Activated CD4-positive, alpha-beta memory T cell treated with anti-CD3 and anti-CD28 coated beads, Interleukin-2, amount 10 ng/mL, durations not matched to agents 7 days and 5 days (primary cell): ENCODE measurements at regions not wholly inside any gene's neighbourhood (a gene's known extent, or its start where the extent isn't known, plus 50 kb on each side); places are given as distances from the start of the nearest gene placed in this dataset.
"Not testable (repeated sequence)": the region's sequence is repeated elsewhere in the genome, so short reads cannot be mapped to it uniquely, and the experiment has no call there.

Experiments
- CTCF ChIA-PET: fragments of 350-600 bp; sonication (Branson Sonifier 250); formaldehyde crosslinking; loops from one replicate; lab custom pipeline; 2021; ENCODE audit warnings: antibody characterized with exemption, inconsistent platforms; lab: Charles Lee
- POLR2A ChIA-PET: fragments of 350-600 bp; sonication (Branson Sonifier 250); formaldehyde crosslinking; loops from one replicate; lab custom pipeline; 2021; ENCODE audit warnings: antibody characterized with exemption; lab: Charles Lee
- DNase-seq: peaks from one replicate; pipeline ENCODE4 v3.0.0-alpha.2; 2020
- H3K27ac Mint-ChIP-seq: one replicate; pipeline ENCODE4 v1.8.0; 2021; ENCODE audit warnings: mild to moderate bottlenecking, mixed read lengths
- H3K27me3 Mint-ChIP-seq: one replicate; pipeline ENCODE4 v1.8.0; 2021; ENCODE audit warnings: mixed read lengths
- H3K36me3 Mint-ChIP-seq: one replicate; pipeline ENCODE4 v1.8.0; 2021; ENCODE audit warnings: low read depth, mixed read lengths
- H3K4me1 Mint-ChIP-seq: one replicate; pipeline ENCODE4 v1.8.0; 2021; ENCODE audit warnings: mixed read lengths
- H3K4me3 Mint-ChIP-seq: one replicate; pipeline ENCODE4 v1.8.0; 2021; ENCODE audit warnings: mild to moderate bottlenecking, mixed read lengths
- H3K9me3 Mint-ChIP-seq: one replicate; pipeline ENCODE4 v1.8.0; 2021; ENCODE audit warnings: mixed read lengths

DNA sequence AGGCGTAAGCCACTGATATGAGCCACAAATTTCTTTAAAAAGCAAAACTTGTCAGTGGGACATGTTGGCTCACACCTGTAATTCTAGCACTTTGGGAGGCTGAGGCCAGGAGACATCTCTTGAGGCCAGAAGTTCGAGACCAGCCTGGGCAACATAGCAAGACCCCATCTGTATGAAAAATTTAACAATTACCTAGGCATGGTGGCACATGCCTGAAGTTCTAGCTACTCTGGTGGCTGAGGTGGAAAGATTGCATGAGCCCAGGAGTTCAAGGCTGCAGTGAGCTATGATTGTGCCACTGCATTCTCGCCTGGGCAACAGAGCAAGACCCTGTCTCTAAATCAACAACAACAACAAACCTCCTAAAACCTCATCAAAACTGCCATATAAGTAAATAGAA, 147.6 kb upstream of the BARHL2 start:
- Mint-ChIP-seq H3K4me3 (no peak overlapping the region), H3K27me3 (peaks cover 4% of the 10 kb centered on the region), H3K36me3 (no peaks in the 10 kb centered on the region), H3K4me1 (no peaks in the 10 kb centered on the region), H3K9me3 (no peaks in the 10 kb centered on the region), H3K27ac (no peak overlapping the region)
- ChIA-PET POLR2A (no interaction called here), CTCF (no interaction called here)
- no peak for DNase-seq

- no peak overlapping the region for H3K4me3 Mint-ChIP-seq
- no peak overlapping the region for H3K27ac Mint-ChIP-seq
- peaks cover 4% of the 10 kb centered on the region for H3K27me3 Mint-ChIP-seq
- CTCF ChIA-PET = no interaction called here
- POLR2A ChIA-PET = no interaction called here
- H3K4me1 Mint-ChIP-seq = no peaks in the 10 kb centered on the region
- DNase-seq = no peak
- no peaks in the 10 kb centered on the region for H3K36me3 Mint-ChIP-seq
- H3K9me3 Mint-ChIP-seq = no peaks in the 10 kb centered on the region
These were observed 145.7 kb upstream of the BARHL2 start for GRCh38 chr1:90862782-90863181.

- DNase-seq, H3K27ac Mint-ChIP-seq, POLR2A ChIA-PET, H3K36me3 Mint-ChIP-seq, H3K4me3 Mint-ChIP-seq, CTCF ChIA-PET, H3K9me3 Mint-ChIP-seq, H3K4me1 Mint-ChIP-seq, H3K27me3 Mint-ChIP-seq: not testable (repeated sequence)
These were observed 144.3 kb upstream of the BARHL2 start for GRCh38 chr1:90861421-90861820.

GRCh38 chr1:90856463-90857007, 139.4 kb upstream of the BARHL2 start:
- H3K4me3 Mint-ChIP-seq = no peak overlapping the region

GRCh38 chr1:90854397-90854924, 137.4 kb upstream of the BARHL2 start:
- POLR2A ChIA-PET = no interaction called here
- H3K36me3 Mint-ChIP-seq = peaks cover 4% of the 10 kb centered on the region

More at GRCh38 chr1:90856463-90857007, 139.4 kb upstream of the BARHL2 start:
- H3K4me1 Mint-ChIP-seq = peaks cover 8% of the 10 kb centered on the region
- peaks cover 15% of the 10 kb centered on the region for H3K27me3 Mint-ChIP-seq
- POLR2A ChIA-PET = no interaction called here
- CTCF ChIA-PET = no interaction called here
- H3K9me3 Mint-ChIP-seq = no peaks in the 10 kb centered on the region
- no peak for DNase-seq
- H3K36me3 Mint-ChIP-seq = no peaks in the 10 kb centered on the region
- H3K27ac Mint-ChIP-seq = no peak overlapping the region

DNA sequence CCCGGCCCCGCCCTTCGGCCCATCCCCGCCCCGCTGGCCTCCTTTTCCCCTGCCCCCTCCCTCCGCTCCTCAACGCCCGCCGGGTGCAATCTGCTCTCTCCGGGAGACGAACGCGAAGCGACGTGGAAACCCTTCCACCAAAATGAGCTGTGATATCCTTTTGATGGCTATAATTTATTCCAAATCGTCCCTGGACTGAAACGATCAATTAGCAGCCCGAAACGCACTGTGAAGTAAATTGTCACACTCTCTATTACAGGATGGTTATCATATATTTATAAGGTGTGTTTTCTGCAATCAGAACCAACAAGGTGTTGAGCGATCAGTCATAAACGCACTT, 134.6 kb upstream of the BARHL2 start:
- H3K27ac Mint-ChIP-seq = no peak overlapping the region
- CTCF ChIA-PET = interaction anchor here (1.0 to 1.7 kb wide), 2 partner anchors 120 to 169 kb away, joined by 3 to 5 read pairs; no protein-coding TSS in a partner anchor
- POLR2A ChIA-PET = interaction anchor here (0.9 kb wide), 1 partner anchor 170 kb away, joined by 3 read pairs; no protein-coding TSS in a partner anchor
- H3K4me3 Mint-ChIP-seq = peak overlapping the region; percentile 68
- H3K9me3 Mint-ChIP-seq = no peaks in the 10 kb centered on the region
- peaks cover 4% of the 10 kb centered on the region for H3K36me3 Mint-ChIP-seq
- peaks cover 45% of the 10 kb centered on the region for H3K27me3 Mint-ChIP-seq
- peaks cover 12% of the 10 kb centered on the region for H3K4me1 Mint-ChIP-seq
- no peak for DNase-seq

More at GRCh38 chr1:90854397-90854924, 137.4 kb upstream of the BARHL2 start:
- Mint-ChIP-seq H3K27ac (no peak overlapping the region), H3K9me3 (no peaks in the 10 kb centered on the region), H3K27me3 (peaks cover 28% of the 10 kb centered on the region), H3K4me1 (peaks cover 12% of the 10 kb centered on the region), H3K4me3 (no peak overlapping the region)
- CTCF ChIA-PET = no interaction called here
- no peak for DNase-seq

DNA sequence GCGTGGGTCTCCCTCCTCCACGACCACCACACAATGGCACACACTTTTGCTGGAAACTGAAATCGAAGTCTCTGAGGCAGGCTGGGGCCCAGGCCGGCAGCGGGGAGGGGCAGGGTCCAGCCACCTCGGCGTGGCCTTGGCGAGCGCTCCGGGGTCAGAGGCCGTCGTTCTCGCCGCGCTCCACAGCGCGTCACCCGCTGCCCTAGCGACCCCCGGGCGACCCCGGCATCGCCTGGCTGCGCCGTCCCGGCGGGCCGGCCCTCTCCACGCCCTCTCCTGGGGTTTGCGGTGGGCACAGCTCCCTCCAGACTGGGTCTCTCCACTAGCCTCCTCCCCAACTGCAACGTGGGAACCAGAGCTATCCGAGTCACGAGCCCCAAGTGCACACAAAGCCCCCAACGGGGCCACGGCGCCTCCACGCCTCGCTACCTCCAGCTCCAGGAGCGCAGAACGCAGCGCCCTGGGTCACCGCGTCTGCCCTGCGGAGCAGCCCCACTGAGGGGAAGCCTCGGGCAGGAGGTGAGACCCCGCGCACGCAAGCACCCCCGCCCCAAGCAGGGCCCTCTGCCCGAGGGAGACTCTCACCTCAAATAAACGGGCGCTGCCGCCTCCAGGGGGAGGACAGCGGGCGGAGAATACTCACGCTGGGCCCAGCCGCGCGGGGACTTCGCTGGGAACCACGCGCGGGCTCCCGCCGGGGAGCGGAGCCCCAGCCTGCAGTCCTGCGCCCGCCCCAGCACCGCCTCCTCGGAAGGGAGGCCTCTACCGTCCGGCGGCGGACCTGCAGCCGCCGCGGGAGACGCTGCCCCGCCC, 134.0 kb upstream of the BARHL2 start:
- no peaks in the 10 kb centered on the region for H3K9me3 Mint-ChIP-seq
- H3K36me3 Mint-ChIP-seq = peaks cover 4% of the 10 kb centered on the region
- peak; percentile 82 for DNase-seq
- peaks cover 12% of the 10 kb centered on the region for H3K4me1 Mint-ChIP-seq
- CTCF ChIA-PET = interaction anchor here (1.0 to 1.7 kb wide), 3 partner anchors 119 to 169 kb away, joined by 3 to 9 read pairs (median 5); no protein-coding TSS in a partner anchor
- H3K27me3 Mint-ChIP-seq = peaks cover 43% of the 10 kb centered on the region
- H3K27ac Mint-ChIP-seq = no peak overlapping the region
- POLR2A ChIA-PET = no interaction called here
- peak overlapping the region; percentile 65 for H3K4me3 Mint-ChIP-seq

DNA sequence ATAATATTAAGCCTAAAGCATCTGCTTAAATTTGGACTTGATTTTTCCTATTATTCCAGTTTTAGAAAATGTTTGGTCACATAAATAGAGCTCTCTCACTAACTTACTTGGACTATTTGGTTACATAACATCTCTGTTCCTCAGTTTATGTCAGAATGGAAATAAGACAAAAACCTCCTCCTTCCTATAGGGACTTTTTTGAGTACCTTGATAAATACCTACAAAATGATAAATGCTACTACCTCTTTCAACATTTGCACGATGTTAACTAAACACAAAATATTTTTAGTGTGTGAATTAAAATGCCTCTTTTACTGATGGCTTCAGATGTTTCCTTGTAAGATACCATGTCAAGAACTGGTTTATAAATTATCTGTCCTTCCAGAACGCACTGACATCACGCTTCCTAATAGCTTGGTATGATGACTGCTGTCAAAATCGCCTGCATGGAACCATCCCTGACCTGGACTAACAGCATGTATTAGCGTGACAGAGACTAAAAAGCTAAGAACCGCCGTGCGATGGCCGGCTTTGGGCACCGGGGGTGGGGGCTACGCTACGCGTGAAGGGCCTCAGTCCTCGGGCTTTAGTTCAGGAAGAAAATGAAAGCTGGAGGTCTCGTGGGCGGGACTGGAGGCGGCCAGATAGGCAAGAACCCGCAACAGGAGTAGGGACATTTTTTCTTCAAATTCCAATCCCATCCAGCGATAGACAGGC, 133.2 kb upstream of the BARHL2 start:
- Mint-ChIP-seq H3K9me3 (no peaks in the 10 kb centered on the region), H3K36me3 (peaks cover 4% of the 10 kb centered on the region), H3K4me1 (peaks cover 12% of the 10 kb centered on the region), H3K4me3 (peak overlapping the region; percentile 65), H3K27ac (no peak overlapping the region), H3K27me3 (peaks cover 43% of the 10 kb centered on the region)
- ChIA-PET CTCF (interaction anchor here (1.4 to 1.7 kb wide), 2 partner anchors 119 to 129 kb away, joined by 5 to 9 read pairs; no protein-coding TSS in a partner anchor), POLR2A (no interaction called here)
- DNase-seq = no peak

DNA sequence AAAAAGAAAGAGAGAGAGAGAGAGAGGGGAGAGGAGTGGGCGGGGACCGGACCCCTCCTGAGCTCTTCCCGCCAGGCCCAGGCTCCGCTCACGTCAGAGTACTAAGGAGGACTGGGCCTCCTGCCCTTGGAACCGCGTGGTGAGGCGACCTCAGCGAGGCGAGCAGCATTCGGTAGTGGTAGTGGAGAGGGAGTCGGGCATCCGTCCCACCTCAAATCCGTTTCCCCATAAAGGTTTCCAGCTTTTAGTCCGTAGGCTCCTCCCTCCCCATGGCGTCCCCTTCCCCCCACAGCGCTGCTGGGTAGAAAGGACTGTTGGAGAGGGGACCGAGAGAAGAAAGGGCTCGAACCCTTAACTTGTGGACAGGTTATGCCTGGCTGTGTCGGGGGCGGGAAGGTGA, 124.4 kb upstream of the BARHL2 start:
- Mint-ChIP-seq H3K9me3 (no peaks in the 10 kb centered on the region), H3K4me3 (no peak overlapping the region), H3K4me1 (peaks cover 2% of the 10 kb centered on the region), H3K27ac (no peak overlapping the region), H3K36me3 (peaks cover 4% of the 10 kb centered on the region), H3K27me3 (peaks cover 81% of the 10 kb centered on the region)
- DNase-seq = no peak
- ChIA-PET POLR2A (no interaction called here), CTCF (interaction anchor here (0.8 kb wide), 1 partner anchor 111 kb away, joined by 3 read pairs; no protein-coding TSS in a partner anchor)

DNA sequence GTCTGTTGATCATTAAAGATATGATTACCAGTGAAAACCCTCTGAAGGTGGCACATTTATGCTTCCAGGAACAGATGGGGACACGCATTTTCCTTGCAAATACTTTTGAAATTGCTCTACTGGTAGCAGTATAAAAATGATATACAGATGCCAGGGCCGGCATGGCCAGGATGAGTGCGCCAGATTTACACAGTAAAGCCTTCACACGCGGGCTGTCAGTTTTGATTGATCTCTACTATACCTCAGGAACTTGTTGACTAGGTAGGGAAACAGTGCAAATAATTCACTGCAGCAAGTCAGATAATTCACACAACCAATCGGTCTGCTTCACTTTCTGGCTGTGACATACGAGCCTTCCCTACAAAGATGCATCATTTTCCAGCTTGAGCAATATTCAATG, 123.2 kb upstream of the BARHL2 start:
- ChIA-PET CTCF (interaction anchor here (0.6 kb wide), 1 partner anchor 118 kb away, joined by 3 read pairs; no protein-coding TSS in a partner anchor), POLR2A (no interaction called here)
- Mint-ChIP-seq H3K27me3 (peaks cover 86% of the 10 kb centered on the region), H3K4me3 (no peak overlapping the region), H3K27ac (no peak overlapping the region), H3K4me1 (peaks cover 3% of the 10 kb centered on the region), H3K36me3 (peaks cover 5% of the 10 kb centered on the region), H3K9me3 (no peaks in the 10 kb centered on the region)
- DNase-seq = no peak

- Mint-ChIP-seq H3K27me3 (peaks cover 88% of the 10 kb centered on the region), H3K4me3 (no peak overlapping the region), H3K36me3 (peaks cover 5% of the 10 kb centered on the region), H3K9me3 (no peaks in the 10 kb centered on the region), H3K4me1 (peaks cover 7% of the 10 kb centered on the region), H3K27ac (no peak overlapping the region)
- CTCF ChIA-PET = no interaction called here
- POLR2A ChIA-PET = no interaction called here
- DNase-seq = no peak
These were observed 122.2 kb upstream of the BARHL2 start for GRCh38 chr1:90839323-90839722.

- peaks cover 5% of the 10 kb centered on the region for H3K36me3 Mint-ChIP-seq
- ChIA-PET CTCF (no interaction called here), POLR2A (no interaction called here)
- DNase-seq = no peak
- no peaks in the 10 kb centered on the region for H3K9me3 Mint-ChIP-seq
- no peak overlapping the region for H3K27ac Mint-ChIP-seq
- H3K27me3 Mint-ChIP-seq = peaks cover 90% of the 10 kb centered on the region
- peaks cover 9% of the 10 kb centered on the region for H3K4me1 Mint-ChIP-seq
- H3K4me3 Mint-ChIP-seq = no peak overlapping the region
These were observed 121.6 kb upstream of the BARHL2 start for GRCh38 chr1:90838720-90839119.

GRCh38 chr1:90837420-90837819, 120.3 kb upstream of the BARHL2 start:
- Mint-ChIP-seq H3K4me3 (no peak overlapping the region), H3K27ac (no peak overlapping the region)
- CTCF ChIA-PET = no interaction called here

More at GRCh38 chr1:90837420-90837819, 120.3 kb upstream of the BARHL2 start:
- Mint-ChIP-seq H3K9me3 (no peaks in the 10 kb centered on the region), H3K4me1 (peaks cover 9% of the 10 kb centered on the region), H3K27me3 (peaks cover 90% of the 10 kb centered on the region), H3K36me3 (peaks cover 5% of the 10 kb centered on the region)
- no peak for DNase-seq
- POLR2A ChIA-PET = no interaction called here
